Trophoblast cell (in vitro differentiated cells and primary cell): ENCODE measurements at regions not wholly inside any gene's neighbourhood (a gene's known extent, or its start where the extent isn't known, plus 50 kb on each side); places are given as distances from the start of the nearest gene placed in this dataset.
"Not testable (repeated sequence)": the region's sequence is repeated elsewhere in the genome, so short reads cannot be mapped to it uniquely, and the experiment has no call there.

Source experiments
- DNase-seq, 2 donors: peaks; one replicate each; pipeline ENCODE4 v3.0.0-alpha.2; 2016
- H2AFZ ChIP-seq: 2 replicates; pipeline ENCODE4 v1.6.1; 2013; ENCODE audit warnings: low read length, moderate library complexity, mild to moderate bottlenecking; ENCODE audit not compliant: insufficient read depth, poor library complexity
- H2AK5ac ChIP-seq: 2 replicates; pipeline ENCODE4 v1.6.1; 2013; ENCODE audit warnings: mild to moderate bottlenecking, low read length
- H2BK120ac ChIP-seq: 2 replicates; pipeline ENCODE4 v1.6.1; 2013; ENCODE audit warnings: low read length, mild to moderate bottlenecking, moderate library complexity; ENCODE audit not compliant: insufficient read depth, poor library complexity
- H2BK12ac ChIP-seq: 2 replicates; pipeline ENCODE4 v1.6.1; 2013; ENCODE audit warnings: mild to moderate bottlenecking, low read length, moderate library complexity
- H2BK5ac ChIP-seq: 2 replicates; pipeline ENCODE4 v1.6.1; 2013; ENCODE audit warnings: low read length, low read depth, moderate library complexity, mild to moderate bottlenecking; ENCODE audit not compliant: poor library complexity
- H3K14ac ChIP-seq: 2 replicates; pipeline ENCODE4 v1.6.1; 2013; ENCODE audit warnings: mild to moderate bottlenecking, low read length
- H3K18ac ChIP-seq: 2 replicates; pipeline ENCODE4 v1.6.1; 2013; ENCODE audit warnings: mild to moderate bottlenecking, low read length
- H3K23ac ChIP-seq: 2 replicates; pipeline ENCODE4 v1.6.1; 2013; ENCODE audit warnings: low read length
- H3K27ac ChIP-seq: 2 replicates; pipeline ENCODE4 v1.5.1; 2013; ENCODE audit warnings: low read depth, mild to moderate bottlenecking, inconsistent platforms, low read length, moderate library complexity
- H3K27me3 ChIP-seq: 2 replicates; pipeline ENCODE4 v1.6.1; 2013; ENCODE audit warnings: inconsistent platforms, mild to moderate bottlenecking, low read length, moderate library complexity; ENCODE audit not compliant: insufficient read depth
- H3K36me3 ChIP-seq, 2 experiments: 1 replicate in 1 of 2; 2 replicates in 1 of 2; pipeline ENCODE4 v1.6.1; 2013; ENCODE audit warnings: low read length in 2 of 2, mild to moderate bottlenecking in 2 of 2, moderate library complexity in 1 of 2; ENCODE audit not compliant: insufficient read depth in 2 of 2, control insufficient read depth in 1 of 2
- H3K4ac ChIP-seq: 2 replicates; pipeline ENCODE4 v1.6.1; 2013; ENCODE audit warnings: low read depth, mild to moderate bottlenecking, low read length, moderate library complexity
- H3K4me1 ChIP-seq, 2 experiments: 1 replicate in 1 of 2; 2 replicates in 1 of 2; pipeline ENCODE4 v1.6.1; 2013; ENCODE audit warnings: low read length in 2 of 2, mild to moderate bottlenecking in 2 of 2, moderate library complexity in 1 of 2; ENCODE audit not compliant: insufficient read depth in 2 of 2, control insufficient read depth in 1 of 2
- H3K4me2 ChIP-seq: 2 replicates; pipeline ENCODE4 v1.6.1; 2013; ENCODE audit warnings: inconsistent platforms, mild to moderate bottlenecking, low read length, moderate library complexity
- H3K4me3 ChIP-seq: 2 replicates; pipeline ENCODE4 v1.5.1; 2013; ENCODE audit warnings: mild to moderate bottlenecking, low read depth, low read length, inconsistent platforms
- H3K79me1 ChIP-seq: one replicate; pipeline ENCODE4 v1.6.1; 2013; ENCODE audit warnings: low read length
- H3K79me2 ChIP-seq: 2 replicates; pipeline ENCODE4 v1.6.1; 2013; ENCODE audit warnings: low read length, mild to moderate bottlenecking; ENCODE audit not compliant: control insufficient read depth, insufficient read depth, poor library complexity
- H3K9ac ChIP-seq: 2 replicates; pipeline ENCODE4 v1.6.1; 2013; ENCODE audit warnings: mild to moderate bottlenecking, low read length
- H3K9me3 ChIP-seq: 2 replicates; pipeline ENCODE4 v1.6.1; 2013; ENCODE audit warnings: low read depth, mild to moderate bottlenecking, control low read depth, inconsistent platforms, low read length; ENCODE audit not compliant: insufficient read depth
- H4K12ac ChIP-seq: 2 replicates; pipeline ENCODE4 v1.6.1; 2013; ENCODE audit warnings: low read depth, mild to moderate bottlenecking, low read length, moderate library complexity
- H4K8ac ChIP-seq: 2 replicates; pipeline ENCODE4 v1.6.1; 2013; ENCODE audit warnings: low read depth, mild to moderate bottlenecking, low read length, moderate library complexity
- H4K91ac ChIP-seq: one replicate; pipeline ENCODE4 v1.6.1; 2013; ENCODE audit warnings: low read depth, mild to moderate bottlenecking, low read length, moderate library complexity
- WGBS: extraction: QIAGEN DNeasy Blood & Tissue Kit; methylation state at CpG from one replicate; pipeline ENCODE4 v1.1.7; 2013; ENCODE audit warnings: missing lambda C conversion rate; ENCODE audit not compliant: insufficient read length, insufficient coverage; ENCODE audit errors: extremely low coverage; 5-methylcytosine and 5-hydroxymethylcytosine counted together

- H3K4me2 ChIP-seq, result no peak overlapping the region
- no peak overlapping the region for H3K4ac ChIP-seq
- no peak overlapping the region for H2AK5ac ChIP-seq
- no peak overlapping the region for H4K91ac ChIP-seq
- H3K9ac ChIP-seq, result no peak overlapping the region
- no peak overlapping the region for H3K18ac ChIP-seq
- no peak overlapping the region for H2BK120ac ChIP-seq
- no peak overlapping the region for H3K23ac ChIP-seq
- no peaks in the 10 kb centered on the region for H3K4me1 ChIP-seq
- H3K27me3 ChIP-seq, result no peaks in the 10 kb centered on the region
- H4K12ac ChIP-seq, result no peak overlapping the region
- H2AFZ ChIP-seq, result no peak overlapping the region
- no peak overlapping the region for H3K4me3 ChIP-seq
- H3K79me2 ChIP-seq, result no peaks in the 10 kb centered on the region
- no peak overlapping the region for H3K14ac ChIP-seq
- H2BK5ac ChIP-seq, result no peak overlapping the region
- DNase-seq, result no peak
- H3K36me3 ChIP-seq, result no peaks in the 10 kb centered on the region
- H4K8ac ChIP-seq, result no peak overlapping the region
- no peak overlapping the region for H2BK12ac ChIP-seq
- no peaks in the 10 kb centered on the region for H3K9me3 ChIP-seq
- no peak overlapping the region for H3K27ac ChIP-seq
- H3K79me1 ChIP-seq, result no peaks in the 10 kb centered on the region
Observed at GRCh38 chr4:174183259-174183658, 100.2 kb downstream of the FBXO8 start.

GRCh38 chr4:174181827-174182226, 101.6 kb downstream of the FBXO8 start:
- Histone ChIP-seq H4K8ac (no peak overlapping the region), H3K79me1 (no peaks in the 10 kb centered on the region), H3K4me3 (no peak overlapping the region), H3K9ac (no peak overlapping the region), H3K4ac (no peak overlapping the region), H4K91ac (no peak overlapping the region), H2AFZ (no peak overlapping the region), H3K27me3 (no peaks in the 10 kb centered on the region), H3K23ac (no peak overlapping the region), H4K12ac (no peak overlapping the region), H2AK5ac (no peak overlapping the region), H2BK120ac (no peak overlapping the region), H3K18ac (no peak overlapping the region), H2BK5ac (no peak overlapping the region), H3K27ac (no peak overlapping the region), H3K14ac (no peak overlapping the region), H3K4me1 (no peaks in the 10 kb centered on the region), H3K79me2 (no peaks in the 10 kb centered on the region), H3K9me3 (no peaks in the 10 kb centered on the region), H3K36me3 (no peaks in the 10 kb centered on the region), H3K4me2 (no peak overlapping the region), H2BK12ac (no peak overlapping the region)
- no peak for DNase-seq

GRCh38 chr4:174177536-174177935, 105.9 kb downstream of the FBXO8 start:
- DNase-seq, result no peak
- Histone ChIP-seq H3K27me3 (no peaks in the 10 kb centered on the region), H2AK5ac (no peak overlapping the region)

GRCh38 chr4:174175836-174176235, 107.6 kb downstream of the FBXO8 start:
- not testable (repeated sequence) for H3K14ac ChIP-seq, H3K4ac ChIP-seq, H2BK120ac ChIP-seq, H3K4me2 ChIP-seq, H3K18ac ChIP-seq, H2AFZ ChIP-seq, H4K91ac ChIP-seq, H2AK5ac ChIP-seq, DNase-seq, H2BK5ac ChIP-seq, H3K36me3 ChIP-seq, H3K9me3 ChIP-seq, H3K23ac ChIP-seq, H3K27me3 ChIP-seq, H3K4me1 ChIP-seq, H4K12ac ChIP-seq, H3K4me3 ChIP-seq, H4K8ac ChIP-seq, H3K79me1 ChIP-seq, H3K79me2 ChIP-seq, H2BK12ac ChIP-seq, H3K9ac ChIP-seq, H3K27ac ChIP-seq
- WGBS, result no CpG with 5 or more reads among the region's 4 CpGs

More at GRCh38 chr4:174177536-174177935, 105.9 kb downstream of the FBXO8 start:
- no peak overlapping the region for H3K4ac ChIP-seq
- H4K8ac ChIP-seq, result no peak overlapping the region
- no peak overlapping the region for H3K4me3 ChIP-seq
- H4K12ac ChIP-seq, result no peak overlapping the region
- H3K27ac ChIP-seq, result no peak overlapping the region
- H3K4me2 ChIP-seq, result no peak overlapping the region
- H3K18ac ChIP-seq, result no peak overlapping the region
- no peak overlapping the region for H3K9ac ChIP-seq
- H3K23ac ChIP-seq, result no peak overlapping the region
- no peaks in the 10 kb centered on the region for H3K4me1 ChIP-seq
- no CpG with 5 or more reads among the region's 1 CpG for WGBS
- no peaks in the 10 kb centered on the region for H3K36me3 ChIP-seq
- H2BK12ac ChIP-seq, result no peak overlapping the region
- H3K79me1 ChIP-seq, result no peaks in the 10 kb centered on the region
- no peak overlapping the region for H3K14ac ChIP-seq
- H3K79me2 ChIP-seq, result no peaks in the 10 kb centered on the region
- no peak overlapping the region for H2BK120ac ChIP-seq
- no peak overlapping the region for H4K91ac ChIP-seq
- no peak overlapping the region for H2BK5ac ChIP-seq
- H2AFZ ChIP-seq, result no peak overlapping the region
- no peaks in the 10 kb centered on the region for H3K9me3 ChIP-seq

GRCh38 chr4:174173360-174173759, 110.1 kb downstream of the FBXO8 start:
- Histone ChIP-seq H3K14ac (no peak overlapping the region), H2BK5ac (no peak overlapping the region), H3K27me3 (no peaks in the 10 kb centered on the region), H3K4ac (no peak overlapping the region), H4K91ac (no peak overlapping the region), H3K4me2 (no peak overlapping the region), H3K9me3 (no peaks in the 10 kb centered on the region), H3K23ac (no peak overlapping the region), H3K36me3 (no peaks in the 10 kb centered on the region), H3K9ac (no peak overlapping the region), H2BK12ac (no peak overlapping the region), H2AFZ (no peak overlapping the region), H3K4me3 (no peak overlapping the region), H4K8ac (no peak overlapping the region), H3K18ac (no peak overlapping the region), H2BK120ac (no peak overlapping the region), H3K27ac (no peak overlapping the region), H2AK5ac (no peak overlapping the region), H3K79me2 (no peaks in the 10 kb centered on the region), H3K79me1 (no peaks in the 10 kb centered on the region), H4K12ac (no peak overlapping the region), H3K4me1 (no peaks in the 10 kb centered on the region)
- WGBS, result no CpG with 5 or more reads among the region's 1 CpG
- no peak for DNase-seq
